Bronchial epithelial cell (primary cell): ENCODE measurements at regions not wholly inside any gene's neighbourhood (a gene's known extent, or its start where the extent isn't known, plus 50 kb on each side); places are given as distances from the start of the nearest gene placed in this dataset.

Experiments
- DNase-seq: peaks from one replicate; pipeline ENCODE4 v3.0.0-alpha.2; 2010; ENCODE audit warnings: low read depth
- FAIRE-seq: peaks from 2 replicates; lab custom pipeline; 2011; peaks lifted over from hg19 to GRCh38; lab: Jason Lieb, UNC
- H3K27me3 ChIP-seq: 2 replicates; pipeline ENCODE4 v1.5.1; 2011; ENCODE audit warnings: low read length; ENCODE audit not compliant: control insufficient read depth, insufficient read depth
- H3K36me3 ChIP-seq: 2 replicates; pipeline ENCODE4 v1.5.1; 2011; ENCODE audit warnings: low read length; ENCODE audit not compliant: control insufficient read depth, insufficient read depth
- H3K4me3 ChIP-seq: 2 replicates; pipeline ENCODE4 v1.5.1; 2011; ENCODE audit warnings: mild to moderate bottlenecking, low read depth, low read length, control low read depth
- TF ChIP-seq, protein P1 (sequence below): IDR thresholded peaks from 2 replicates; pipeline ENCODE4 v1.5.1; 2011; ENCODE audit warnings: mild to moderate bottlenecking, moderate library complexity, low read length, control low read depth, inconsistent platforms; ENCODE audit not compliant: insufficient read depth, severe bottlenecking

DNA sequence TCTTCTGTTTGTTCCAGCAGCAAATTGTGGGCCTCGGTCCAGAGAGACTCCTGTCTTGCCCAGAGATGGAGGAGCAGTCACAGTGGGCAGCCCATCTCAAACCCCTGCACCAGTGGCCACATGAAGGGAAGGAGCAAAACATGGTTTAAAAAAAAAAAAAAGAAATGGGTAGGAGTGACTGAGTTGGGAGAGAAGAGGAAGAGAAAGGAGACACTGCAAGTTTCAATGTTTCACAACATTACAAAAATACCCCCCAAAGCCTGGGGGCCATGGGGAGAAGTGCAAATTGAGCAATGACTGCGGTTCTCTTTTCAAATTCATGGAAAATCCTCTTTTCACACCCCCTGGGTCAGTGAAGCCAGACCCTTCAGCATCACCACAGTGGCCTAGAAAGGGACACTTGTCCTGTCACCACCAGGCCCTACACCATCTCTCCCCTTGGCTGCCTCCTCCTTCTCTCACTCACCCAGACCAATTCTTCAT is 117.1 kb downstream of the ZFP36L2 start:
- TF ChIP-seq, protein P1, sequence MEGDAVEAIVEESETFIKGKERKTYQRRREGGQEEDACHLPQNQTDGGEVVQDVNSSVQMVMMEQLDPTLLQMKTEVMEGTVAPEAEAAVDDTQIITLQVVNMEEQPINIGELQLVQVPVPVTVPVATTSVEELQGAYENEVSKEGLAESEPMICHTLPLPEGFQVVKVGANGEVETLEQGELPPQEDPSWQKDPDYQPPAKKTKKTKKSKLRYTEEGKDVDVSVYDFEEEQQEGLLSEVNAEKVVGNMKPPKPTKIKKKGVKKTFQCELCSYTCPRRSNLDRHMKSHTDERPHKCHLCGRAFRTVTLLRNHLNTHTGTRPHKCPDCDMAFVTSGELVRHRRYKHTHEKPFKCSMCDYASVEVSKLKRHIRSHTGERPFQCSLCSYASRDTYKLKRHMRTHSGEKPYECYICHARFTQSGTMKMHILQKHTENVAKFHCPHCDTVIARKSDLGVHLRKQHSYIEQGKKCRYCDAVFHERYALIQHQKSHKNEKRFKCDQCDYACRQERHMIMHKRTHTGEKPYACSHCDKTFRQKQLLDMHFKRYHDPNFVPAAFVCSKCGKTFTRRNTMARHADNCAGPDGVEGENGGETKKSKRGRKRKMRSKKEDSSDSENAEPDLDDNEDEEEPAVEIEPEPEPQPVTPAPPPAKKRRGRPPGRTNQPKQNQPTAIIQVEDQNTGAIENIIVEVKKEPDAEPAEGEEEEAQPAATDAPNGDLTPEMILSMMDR: no peak
- DNase-seq (no peak), FAIRE-seq (no peak)
- H3K4me3 ChIP-seq: no peak overlapping the region
- no peaks in the 10 kb centered on the region for H3K27me3 ChIP-seq
- no peaks in the 10 kb centered on the region for H3K36me3 ChIP-seq

DNA sequence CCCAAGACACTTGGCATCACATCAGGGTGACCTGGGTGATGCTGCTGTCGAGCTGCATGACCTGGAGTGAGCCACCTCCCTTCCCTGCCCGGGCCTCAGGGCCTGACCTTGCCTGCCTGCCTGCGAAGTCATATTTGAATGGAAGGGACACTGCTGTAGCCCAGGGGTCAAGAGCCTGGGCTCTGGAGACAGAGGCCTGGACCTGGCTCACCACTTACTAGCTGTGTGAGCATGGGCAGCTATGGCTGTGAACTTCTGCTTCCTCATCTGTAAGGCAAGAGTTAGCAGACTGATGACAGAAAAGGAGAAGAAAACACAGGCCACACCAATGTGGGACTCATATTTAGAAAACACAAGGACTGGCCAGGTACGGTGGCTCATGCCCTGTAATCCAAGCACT is 118.7 kb downstream of the ZFP36L2 start:
- no peak overlapping the region for H3K4me3 ChIP-seq
- FAIRE-seq (no peak), DNase-seq (no peak)
- TF ChIP-seq, protein P1: no peak
- no peaks in the 10 kb centered on the region for H3K36me3 ChIP-seq
- H3K27me3 ChIP-seq: no peaks in the 10 kb centered on the region

DNA sequence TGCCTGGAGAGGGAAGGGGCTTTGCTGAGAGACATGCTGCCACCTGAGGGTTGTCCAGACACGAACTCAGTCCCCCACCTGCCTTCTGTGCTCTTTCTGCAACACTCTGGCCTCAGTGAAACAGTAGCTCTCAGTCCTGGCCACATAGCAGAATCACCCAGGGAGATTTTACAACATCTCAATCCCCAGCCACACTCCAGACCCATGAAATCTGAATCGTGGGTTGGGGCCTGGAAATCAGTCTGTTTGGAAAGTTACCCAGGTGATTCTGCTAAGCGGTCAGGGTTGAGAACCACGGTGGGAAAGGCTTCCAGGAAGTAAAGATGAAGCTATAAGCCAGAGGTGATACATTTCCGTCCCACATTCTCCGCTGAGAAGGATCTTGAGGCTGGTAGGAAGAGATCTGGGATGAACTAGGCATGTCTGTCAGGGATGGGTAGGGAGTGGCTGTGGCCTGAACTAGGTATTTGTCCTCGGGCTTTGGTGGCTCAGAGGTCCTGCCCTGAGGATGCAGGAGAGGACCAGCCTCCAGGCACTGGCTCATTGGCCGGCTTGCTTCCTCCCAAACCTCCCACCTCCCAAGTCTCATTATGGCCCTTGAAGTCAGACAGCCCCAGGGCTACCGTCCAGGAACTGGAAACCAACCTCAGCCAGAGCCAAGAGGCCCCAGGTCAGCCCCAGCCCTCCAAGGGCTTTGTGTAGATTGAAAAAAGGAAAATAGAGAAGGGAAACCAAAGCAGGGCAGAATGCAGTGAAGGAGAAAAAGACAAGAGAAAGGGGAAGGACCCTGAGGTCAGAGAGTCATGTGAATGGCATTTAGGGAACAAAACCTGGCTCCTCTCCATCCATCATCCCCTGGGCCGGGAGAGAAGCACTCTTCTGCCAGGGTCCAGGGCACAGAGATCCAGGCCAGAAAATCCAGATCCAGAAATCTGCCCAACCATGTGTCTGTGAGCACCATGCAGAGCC is 119.6 kb downstream of the ZFP36L2 start:
- H3K36me3 ChIP-seq: no peaks in the 10 kb centered on the region
- TF ChIP-seq, protein P1: no peak
- FAIRE-seq: no peak
- no peak overlapping the region for H3K4me3 ChIP-seq
- DNase-seq: no peak
- no peaks in the 10 kb centered on the region for H3K27me3 ChIP-seq

DNA sequence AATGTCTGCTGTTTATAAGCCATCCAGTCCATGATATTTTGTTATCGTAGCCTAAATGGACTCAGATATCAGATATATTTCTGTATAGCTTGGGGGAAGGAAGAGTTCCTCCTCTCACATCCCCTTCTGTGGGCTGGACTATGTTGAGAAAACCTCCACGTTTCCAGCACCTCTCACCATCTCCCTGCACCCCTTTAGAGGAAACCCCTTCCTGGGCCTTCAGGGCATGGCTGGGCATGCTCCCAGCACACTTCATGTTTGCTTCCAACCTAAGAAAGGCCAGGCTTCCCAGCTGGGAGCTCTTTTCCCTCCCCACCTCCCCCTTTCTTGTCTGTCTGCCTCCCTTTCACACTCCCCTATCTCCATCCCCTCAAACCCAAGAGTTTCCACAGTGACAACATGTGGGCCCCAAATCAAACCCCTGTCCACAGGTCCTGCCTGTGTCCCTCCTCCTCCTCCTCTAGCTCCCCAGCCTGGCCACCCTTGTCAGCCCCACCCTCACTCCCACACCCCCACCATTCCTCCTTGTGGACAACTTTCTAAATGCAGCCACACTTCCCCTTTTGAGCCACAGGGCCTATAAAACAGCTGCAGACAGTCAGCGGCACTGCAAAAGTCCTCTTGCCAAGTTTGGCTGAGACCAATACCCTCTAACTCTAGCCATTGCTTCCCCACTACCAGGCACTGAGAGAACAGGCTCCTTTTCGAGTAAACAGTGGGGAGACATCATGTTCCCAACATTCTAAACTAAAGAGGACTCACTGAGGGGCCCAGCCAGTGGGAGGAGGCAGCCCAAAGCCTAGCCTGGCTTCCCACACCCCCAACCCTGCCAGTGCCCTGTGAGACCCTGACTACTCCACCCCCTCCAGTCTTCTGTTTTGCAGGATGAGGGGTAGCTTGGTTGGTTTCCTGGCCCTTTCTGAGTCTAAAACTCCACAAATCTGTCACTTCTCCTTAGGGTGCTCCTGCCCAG is 120.5 kb downstream of the ZFP36L2 start:
- Histone ChIP-seq H3K36me3 (no peaks in the 10 kb centered on the region), H3K27me3 (no peaks in the 10 kb centered on the region), H3K4me3 (no peak overlapping the region)
- TF ChIP-seq, protein P1: peak; percentile 35
- peak; percentile 65 for DNase-seq
- no peak for FAIRE-seq

DNA sequence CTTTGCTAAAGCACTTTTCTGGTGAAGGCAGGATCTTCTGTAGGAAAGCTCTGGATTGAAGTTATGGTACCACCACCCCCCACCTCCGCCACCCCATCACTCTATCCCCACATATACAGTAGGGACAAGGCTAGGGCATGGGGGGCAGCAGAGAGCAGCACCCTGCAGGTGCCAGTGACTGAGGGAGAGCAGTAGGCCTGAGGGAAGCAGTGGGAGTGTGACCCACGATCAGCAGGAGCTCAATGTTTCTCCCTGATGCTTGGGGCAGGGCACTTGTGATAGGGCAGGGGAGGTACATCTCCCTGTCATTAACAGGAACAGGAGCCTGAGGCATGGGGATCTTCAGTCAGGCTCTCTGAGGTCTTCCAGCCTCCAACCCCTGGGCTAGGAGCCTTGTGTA is 121.6 kb downstream of the ZFP36L2 start:
- Histone ChIP-seq H3K27me3 (no peaks in the 10 kb centered on the region), H3K36me3 (no peaks in the 10 kb centered on the region), H3K4me3 (no peak overlapping the region)
- DNase-seq (no peak), FAIRE-seq (no peak)
- TF ChIP-seq, protein P1: no peak
